EH (cell line): ENCODE measurements at regions not wholly inside any gene's neighbourhood (a gene's known extent, or its start where the extent isn't known, plus 50 kb on each side); places are given as distances from the start of the nearest gene placed in this dataset.
A peak's percentile ranks its signal among the peaks of the same experiment; 100 is the strongest.
"Not testable (repeated sequence)": the region's sequence is repeated elsewhere in the genome, so short reads cannot be mapped to it uniquely, and the experiment has no call there.

ENCODE experiments used
- DNase-seq: peaks from one replicate; pipeline ENCODE4 v3.0.0-alpha.2; 2015; ENCODE audit warnings: low read depth

DNA sequence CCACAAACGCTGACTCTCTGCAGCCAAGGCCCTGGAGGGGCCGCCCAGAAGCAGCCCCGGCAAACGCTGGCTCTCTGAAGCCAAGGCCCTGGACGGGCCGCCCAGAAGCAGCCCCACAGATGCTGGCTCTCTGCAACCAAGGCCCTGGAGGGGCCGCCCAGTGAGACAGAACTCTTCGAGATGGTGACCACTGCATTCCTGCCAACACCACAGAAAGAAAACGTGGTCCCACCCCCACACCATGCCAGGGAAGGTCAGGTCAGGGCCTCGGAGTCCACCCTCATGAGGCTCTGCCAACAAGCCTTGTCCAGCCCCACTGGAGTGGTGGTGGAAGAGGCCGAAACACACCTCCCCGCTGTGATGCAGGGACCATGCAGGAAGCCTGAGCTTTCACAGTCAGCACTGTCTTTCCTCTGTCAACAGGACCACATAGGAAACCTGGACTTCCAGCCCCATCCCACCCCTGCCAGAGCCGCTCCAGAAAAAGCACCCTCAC is 97.5 kb downstream of the DLL1 start:
- DNase-seq = no peak

DNA sequence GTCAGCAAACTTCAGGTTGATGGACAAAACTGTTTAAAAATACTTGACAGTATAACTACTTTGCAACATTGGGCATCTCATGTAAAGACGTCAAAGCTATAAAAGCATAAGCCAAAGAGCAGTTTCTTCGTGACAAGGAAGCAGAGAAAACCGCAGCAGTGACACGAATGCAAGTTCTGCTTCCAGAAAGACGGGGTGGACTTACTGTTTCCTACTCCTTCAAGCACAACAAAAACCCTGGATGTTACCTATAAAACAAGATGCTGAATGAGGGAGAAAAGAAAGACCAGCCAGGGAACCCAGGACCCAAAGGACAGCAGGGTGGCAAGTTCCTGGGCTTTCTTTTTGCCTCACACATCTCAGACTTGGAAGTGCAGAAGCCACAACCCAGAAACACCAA is 98.0 kb downstream of the DLL1 start:
- DNase-seq = no peak

DNA sequence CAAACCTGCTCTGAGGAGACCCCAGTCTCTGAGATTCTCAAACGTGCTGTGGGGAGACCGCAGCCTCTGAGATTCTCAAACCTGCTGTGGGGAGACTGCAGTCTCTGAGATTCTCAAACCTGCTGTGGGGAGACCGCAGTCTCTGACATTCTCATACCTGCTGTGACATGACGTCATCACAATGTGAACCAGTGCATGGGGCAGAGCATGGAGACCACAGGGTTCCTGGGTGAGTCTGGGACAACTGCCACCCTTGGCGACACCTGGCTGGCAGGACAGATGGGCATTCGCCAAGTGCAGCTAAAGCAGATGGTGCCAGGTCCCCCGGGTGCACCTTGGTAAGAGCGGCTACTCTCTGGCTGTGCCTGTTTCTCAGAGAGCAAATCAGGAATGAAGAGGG is 98.8 kb downstream of the DLL1 start:
- DNase-seq = not testable (repeated sequence)

DNA sequence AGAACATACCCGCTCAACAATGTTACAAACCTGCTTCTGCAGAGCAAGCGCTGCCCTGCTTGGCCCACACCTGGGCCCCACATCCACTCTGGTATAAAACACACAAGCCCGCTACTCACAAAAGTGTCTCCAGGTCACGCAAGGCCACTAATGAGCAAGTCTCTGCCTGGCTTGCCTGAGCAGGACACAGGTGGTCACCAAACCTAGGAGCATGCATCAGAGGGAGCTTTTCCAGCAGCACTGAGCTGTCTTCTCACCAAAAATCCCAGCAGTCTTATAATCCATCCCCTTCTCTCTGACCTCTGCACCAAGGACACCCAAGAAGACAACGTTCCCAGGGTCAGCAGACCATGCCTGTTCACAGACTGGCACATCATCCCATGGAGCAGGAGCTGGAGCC is 100.8 kb downstream of the DLL1 start:
- no peak for DNase-seq

DNA sequence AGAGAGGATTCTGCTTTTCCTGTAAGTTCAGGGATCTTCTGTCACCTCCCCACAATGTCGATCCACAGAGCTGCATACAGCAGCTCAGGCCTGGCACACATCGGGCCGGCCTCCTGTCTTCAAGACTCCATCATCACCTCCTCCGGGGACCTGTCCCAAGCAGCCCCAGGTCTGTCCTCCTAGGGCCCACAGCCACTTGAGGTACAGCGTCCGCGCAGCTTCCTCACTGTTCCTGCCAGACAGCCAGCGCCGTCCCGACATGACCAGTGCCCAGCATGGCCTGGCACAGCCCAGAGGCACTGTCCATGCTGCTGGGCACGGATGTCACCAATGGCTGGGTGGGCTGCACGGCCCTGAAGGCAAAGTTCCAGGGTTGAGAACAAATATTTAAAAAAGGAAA is 101.6 kb downstream of the DLL1 start:
- DNase-seq = no peak

DNA sequence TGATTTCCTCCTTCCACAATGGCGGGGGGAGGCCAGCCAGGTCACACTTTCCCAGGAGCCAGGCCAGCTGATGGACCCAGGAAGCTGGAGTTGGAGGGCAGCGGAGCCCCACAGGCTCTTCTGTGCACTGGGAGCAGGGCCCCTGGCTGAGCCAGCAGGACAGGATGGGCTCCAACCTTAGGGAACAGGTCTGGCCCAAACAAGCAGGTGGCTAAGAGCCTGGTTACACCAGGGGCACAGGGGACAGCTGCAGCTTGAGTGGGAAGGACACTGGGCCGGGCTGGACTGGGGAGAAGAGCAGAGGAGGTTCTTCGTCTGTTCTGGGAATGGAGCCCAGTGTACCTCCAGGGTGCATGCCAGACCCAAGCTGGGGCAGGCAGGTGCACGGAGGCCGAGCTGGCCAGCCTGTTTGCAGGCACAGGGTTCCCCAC is 102.3 kb downstream of the DLL1 start:
- no peak for DNase-seq

DNA sequence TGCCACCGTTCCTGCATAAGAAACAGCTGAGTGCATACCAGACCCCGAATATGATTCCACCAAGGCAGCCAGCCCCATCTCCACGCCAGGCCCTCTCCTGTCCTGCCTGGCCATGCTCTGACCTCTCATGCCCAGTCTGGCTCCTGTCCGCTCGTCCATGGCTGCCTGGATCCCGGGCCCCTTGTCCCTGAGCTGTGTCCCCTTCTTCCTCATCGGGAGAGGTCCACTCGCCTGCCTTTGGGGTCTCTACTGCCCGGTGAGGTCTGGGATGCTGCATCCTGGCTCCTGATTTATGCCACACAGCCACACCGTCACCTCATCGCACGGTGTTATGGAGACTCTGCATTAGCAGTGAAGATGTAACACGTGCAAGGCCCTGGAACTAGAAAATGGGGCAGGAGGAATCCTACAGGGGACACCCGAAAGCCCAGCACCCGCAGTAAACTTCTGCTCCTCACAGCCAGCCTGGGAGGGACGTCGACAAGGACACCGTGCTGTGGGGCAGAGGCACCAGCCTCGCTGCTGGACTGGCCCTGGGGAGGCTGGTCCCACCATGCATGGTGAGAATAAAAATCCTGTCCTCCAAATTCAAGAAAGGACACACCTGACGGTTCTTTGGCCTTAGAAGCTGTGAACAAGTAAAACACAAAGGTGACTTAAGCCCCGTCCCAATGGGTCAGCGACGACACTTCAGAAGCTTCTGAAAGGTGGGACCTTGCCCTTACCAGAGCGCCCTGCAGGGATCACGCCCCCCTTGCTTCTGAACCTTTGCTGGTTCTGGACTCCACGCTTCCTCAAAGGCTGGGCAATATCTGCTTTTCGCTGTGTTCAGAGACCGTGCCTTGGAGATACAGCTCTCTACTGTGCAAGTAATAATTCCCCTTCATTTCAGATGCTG is 103.0 kb downstream of the DLL1 start:
- no peak for DNase-seq

DNA sequence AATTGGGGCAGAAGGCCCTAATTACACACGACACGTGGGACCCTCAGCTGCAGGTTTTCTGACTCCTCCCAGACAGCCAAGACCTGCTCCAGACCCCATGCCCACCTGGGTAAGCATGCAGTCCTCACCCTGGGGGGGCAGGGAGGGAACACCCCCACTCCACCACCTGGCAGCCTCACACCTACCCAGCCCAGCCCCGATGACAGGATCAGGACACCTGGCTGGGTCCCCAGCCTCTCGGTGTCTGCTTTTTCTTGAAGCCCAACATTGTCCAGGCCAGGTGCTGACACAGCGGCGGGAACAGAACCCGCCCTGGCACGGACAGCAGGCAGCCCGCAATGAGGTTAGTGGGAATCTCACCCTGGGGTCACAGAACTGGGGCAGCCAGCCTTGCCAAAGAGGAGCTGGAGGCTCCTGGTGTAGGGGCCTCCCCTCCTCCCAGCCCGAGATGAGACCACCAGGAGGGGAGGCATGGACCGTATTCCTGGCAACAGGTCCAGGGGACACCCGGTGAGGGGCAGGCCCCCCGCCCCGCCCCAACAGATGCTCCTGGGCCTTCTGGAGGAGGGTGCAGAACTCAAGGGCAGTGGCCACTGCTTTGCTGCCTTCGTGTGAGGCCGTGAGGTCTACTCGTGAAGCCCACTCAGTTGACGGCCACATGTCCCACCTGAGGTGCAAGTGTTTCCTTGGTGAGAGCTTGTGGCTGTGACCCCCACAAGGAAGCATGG is 103.8 kb downstream of the DLL1 start:
- no peak for DNase-seq

DNA sequence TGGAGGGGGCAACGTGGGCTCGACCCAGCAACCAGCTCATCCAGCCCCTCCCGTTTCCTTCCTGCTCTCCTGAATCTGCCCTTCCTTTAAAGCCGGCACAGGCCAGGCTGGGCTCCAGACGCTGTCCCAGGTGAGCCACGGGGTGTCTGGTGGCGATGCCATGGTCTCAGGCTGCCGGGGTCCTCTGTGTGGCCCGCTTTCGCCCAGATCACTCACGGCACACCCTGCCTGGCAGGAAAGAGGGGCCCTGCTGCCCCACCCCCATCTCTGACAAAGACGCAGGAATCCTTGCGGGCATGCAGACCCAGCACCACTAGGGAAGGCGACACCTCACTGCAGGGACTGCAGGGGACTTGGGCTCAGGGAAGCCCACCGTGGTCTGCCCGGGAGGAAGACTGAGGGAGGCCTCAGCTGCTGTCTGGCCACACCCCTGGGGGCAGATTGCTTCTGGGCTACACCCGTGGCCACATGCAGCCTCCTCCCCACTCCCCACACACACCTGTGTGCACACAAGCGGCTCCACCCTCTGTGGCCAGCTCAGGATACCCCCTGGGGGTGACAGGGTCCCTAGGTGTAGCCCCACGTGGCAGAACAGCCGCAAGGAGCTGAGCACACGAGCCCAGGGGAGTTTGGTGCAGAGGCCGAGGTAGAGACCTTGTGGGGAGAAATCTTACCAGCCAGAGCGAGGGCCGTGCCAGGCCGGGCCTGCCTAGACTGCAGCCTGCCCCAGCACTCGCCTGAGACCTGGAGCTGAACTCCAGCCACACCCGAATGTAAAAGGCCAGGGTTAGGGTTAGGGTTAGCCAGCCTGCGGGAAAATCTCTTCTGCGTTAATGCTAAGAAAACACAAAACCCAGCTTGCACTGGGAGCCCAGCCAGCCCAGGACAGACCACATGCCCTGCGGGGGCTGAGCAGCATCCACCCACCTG is 104.6 kb downstream of the DLL1 start:
- DNase-seq = no peak

DNA sequence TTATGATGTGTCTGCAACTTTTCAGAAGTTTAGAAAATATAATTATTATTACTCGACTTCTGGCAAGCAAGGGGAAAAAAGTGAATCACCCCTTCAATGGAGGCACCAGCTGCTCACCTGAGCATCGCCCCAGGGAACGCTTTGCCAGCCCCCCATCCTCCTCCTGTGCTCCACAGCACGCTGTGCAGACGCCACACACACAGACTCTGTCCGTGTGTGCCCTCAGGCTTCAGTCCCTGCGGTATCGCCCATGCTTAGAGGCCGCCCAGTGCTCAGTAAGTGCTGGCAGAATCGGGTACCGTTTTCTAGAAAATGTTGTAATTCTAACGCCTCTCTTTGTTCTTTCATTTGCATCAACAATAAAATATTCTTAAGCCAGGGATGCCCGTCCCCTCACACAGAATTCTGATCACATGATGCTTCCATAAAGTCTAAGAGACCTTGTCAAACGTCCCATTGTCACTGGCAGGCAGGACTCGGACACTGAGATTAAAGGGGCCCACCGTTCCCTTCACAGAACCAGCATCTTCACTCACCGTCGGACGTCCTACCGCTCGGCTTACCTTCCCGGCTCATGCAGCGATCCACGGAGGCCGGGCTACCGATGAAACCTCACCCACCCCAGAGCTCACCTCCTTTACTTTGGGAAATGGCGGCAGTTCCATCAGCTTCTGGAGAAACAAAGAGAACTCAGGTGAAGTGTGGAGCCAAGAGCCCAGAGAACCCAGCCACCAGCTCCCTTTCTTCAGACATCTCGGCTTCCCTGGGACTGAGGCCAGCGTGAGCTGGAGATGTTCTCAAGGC is 105.5 kb downstream of the DLL1 start:
- DNase-seq = no peak

DNA sequence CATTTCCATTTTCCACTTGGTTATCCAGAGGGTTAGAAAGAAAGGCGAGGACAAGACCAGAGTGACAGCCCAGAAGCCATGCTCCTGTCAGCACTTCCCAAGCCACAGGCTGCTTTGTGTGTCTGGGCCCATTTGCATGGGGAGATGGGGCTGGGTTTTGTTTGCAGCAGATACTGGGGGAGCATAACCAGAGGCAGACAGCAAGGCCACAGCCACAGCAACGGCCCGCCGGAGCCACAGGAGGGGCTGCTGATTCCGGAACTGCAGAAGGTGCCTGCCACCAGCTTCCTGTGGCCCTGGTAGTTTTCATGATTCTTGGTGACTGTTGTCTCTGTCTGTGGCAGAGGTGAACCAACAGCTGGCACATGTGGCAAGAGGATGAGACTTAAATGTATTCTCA is 106.6 kb downstream of the DLL1 start:
- no peak for DNase-seq

DNA sequence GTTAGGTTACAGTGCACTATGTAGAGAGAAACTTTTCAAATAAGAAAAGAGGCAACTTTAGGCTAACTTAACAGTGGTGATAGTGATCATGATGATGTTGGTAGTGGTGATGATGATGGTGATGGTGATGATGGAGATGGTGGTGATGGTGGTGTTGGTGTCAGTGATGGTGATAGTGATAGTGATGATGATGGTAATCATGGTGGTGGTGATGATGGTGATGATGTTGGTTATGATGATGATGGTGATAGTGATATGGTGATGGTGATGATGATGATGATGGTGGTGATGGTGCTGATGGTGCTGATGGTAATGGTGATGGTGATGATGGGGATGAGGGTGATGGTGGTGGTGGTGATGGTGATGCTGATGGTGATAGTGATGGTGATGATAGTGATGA is 107.4 kb downstream of the DLL1 start:
- DNase-seq = no peak

DNA sequence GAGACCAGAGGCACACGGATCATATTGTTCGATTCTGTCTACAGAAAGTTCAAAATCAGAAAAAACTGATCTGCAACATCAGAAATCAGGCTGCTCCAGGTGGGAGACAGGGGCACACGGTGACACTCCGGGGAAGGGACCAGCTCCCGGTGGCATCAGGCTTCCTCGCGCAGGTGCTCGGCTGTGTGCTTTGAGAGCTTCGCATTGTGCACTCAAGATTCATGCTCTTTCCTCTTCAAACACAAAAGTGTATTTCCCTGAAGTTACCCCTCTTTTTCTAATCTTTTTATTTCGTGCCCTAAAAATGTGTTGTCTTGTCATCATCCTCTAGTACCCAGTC is 108.1 kb downstream of the DLL1 start:
- DNase-seq = no peak

DNA sequence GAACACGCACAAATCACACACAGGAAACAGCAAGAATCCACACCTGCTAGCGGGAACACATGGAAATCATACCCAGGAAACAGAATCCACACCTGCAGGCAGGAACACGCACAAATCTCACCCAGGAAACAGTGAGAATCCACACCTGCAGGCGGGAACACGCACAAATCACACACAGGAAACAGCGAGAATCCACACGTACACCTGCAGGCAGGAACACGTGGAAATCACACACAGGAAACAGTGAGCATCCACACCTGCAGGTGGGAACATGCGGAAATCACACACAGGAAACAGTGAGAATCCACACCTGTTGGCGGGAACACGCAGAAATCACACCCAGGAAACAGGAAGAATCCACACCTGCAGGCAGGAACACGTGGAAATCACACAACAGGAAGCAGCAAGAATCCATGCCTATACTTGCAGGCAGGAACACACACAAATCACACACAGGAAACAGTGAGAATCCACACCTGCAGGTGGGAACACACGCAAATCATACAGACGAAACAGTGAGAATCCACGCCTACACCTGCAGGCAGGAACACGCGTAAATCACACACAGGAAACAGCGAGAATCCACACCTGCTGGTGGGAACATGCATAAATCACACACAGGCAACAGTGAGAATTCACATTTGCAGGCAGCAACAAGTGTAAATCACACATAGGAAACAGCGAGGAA is 108.6 kb downstream of the DLL1 start:
- DNase-seq = no peak

DNA sequence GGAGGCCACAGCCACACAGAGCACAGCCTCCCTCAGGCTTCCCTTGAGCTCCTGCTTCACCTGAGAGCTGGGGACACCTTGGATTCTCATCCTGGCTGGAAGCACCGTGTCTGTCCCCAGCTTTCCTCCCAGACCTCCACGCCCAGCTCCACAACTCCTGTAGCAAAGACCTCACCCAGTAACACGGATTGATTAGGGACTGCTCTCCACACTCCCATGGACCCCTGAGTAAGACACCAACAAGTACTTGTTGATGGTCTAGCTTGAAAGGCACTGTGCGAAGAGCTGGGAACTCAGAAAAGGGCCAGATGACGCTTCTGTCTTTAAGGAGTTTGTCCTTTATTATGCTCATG is 109.6 kb downstream of the DLL1 start:
- DNase-seq = no peak

DNA sequence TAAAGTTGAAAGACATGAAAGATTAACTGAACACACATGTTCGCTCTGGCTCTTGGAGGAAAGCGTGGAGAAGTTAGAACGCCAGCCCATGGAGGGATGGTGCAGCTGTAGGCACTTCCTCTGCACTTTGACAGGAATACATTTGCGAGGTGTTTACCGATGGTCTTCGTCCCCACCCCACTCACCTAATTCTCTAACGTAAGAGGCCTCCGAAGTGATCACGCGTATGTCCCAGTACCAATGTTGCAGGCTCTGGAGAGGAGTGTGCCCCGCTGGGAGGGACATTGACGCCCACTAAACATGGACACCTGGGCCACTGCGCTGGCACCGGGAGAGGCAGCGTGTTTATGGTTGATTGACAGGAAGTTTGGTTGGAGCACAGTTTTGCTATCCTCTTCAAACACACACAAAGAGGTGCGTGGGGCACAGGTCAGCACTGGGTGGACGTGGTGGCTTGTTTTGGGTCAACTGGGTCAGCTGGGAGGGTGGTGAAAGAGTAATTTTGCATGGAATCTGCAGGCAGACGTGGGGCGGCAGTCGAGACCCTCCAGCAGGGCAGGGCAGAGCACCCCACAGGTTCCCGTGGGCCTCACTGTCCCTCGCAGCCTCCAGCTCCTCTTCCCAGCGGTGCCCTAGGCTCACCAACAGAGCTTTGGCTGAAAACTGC is 110.1 kb downstream of the DLL1 start:
- no peak for DNase-seq

DNA sequence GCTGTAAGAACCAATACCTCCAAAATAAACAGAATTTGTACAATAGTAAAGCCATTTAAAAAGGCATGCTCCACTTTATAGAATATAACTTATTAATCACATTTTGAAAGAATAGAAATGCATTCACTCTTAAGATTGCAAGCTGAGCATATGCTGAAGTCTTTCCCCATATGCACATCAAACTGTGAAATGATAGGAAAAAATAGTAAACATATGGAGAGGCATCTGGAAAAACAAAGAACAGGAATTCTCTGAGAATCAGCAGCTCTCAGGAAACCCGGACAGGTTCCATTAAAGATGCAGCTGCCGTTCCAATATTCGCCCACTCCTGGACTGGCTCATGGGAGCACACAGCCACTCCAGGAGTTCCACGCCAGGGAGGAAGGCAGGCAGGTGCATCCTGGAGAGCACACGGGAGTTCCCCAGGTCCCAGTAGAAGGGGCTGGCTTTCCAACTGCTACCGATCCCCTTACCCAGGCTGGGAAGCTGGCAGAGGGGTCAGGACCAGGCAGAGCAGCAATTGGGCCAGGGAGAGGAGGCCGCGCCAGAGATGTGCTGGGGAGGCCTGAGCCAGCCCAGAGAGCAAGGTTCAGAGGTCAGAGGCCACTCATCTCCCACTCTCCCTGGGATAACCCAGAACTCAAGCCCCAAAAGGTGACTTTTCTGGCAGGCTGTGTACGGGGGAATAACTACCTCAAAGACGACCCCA is 111.1 kb downstream of the DLL1 start:
- DNase-seq = no peak

DNA sequence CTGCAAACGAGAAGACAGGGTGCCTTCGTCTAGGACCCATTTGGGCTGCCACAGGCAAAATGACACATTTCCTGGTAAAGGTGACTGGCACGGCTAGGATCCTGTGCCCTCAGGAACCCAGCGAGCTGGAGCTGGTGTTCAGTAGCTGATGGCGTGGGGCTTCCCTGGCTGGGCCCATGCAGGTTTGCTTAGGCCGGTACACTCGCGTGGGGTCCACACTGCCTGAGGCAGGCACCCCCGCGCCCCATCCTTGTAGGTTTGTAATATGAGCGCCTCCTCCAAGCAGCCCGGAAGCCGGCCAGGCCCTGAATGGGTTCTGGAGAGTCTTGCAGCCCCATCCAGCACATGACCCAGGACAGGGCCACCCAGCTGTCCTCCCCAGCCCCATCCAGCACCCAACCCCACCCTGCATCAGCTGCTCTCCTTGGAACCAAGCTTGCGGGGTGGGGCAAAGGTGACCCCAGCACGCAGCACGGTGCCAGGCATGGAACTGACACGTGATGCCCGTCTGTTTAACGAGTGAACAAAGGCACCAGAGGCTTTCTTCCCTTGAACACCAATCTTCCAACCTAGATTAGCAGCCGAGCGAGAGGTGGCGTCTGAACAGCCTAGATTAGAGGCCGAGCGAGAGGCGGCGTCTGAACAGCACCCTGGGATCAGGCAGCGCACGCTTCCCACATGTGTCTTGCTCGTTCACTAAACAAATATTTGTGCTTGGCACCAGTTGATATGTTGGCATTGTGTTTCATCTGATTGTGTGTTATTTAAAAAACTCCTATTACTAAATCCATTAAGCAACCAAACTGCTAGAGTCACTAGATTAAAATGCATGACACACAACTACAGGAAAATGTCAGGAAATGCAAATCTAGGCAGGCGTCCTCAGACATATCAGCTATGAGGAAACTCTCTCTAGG is 112.1 kb downstream of the DLL1 start:
- peak; percentile 2 for DNase-seq
